ENCODE measurements at regions not wholly inside any gene's neighbourhood (a gene's known extent, or its start where the extent isn't known, plus 50 kb on each side); places are given as distances from the start of the nearest gene placed in this dataset.

GRCh38 chr9:12503606-12504122 lies 189.5 kb upstream of the TYRP1 start:
- Mint-ChIP-seq H3K36me3 (peaks cover 5% of the 10 kb centered on the region), H3K9me3 (peaks cover 25% of the 10 kb centered on the region), H3K27me3 (ENCODE audit: low read depth) (no peaks in the 10 kb centered on the region), H3K4me1 (peaks cover 7% of the 10 kb centered on the region), H3K4me3 (no peak overlapping the region), H3K27ac (no peak overlapping the region)
- TF ChIP-seq CTCF (IDR thresholded peaks at IDR 0.05; ENCODE audit: unreplicated experiment): no peak
- no peak for DNase-seq (ENCODE audit: low spot score in 2 of 2, unreplicated experiment in 2 of 2)

- Mint-ChIP-seq H3K27me3 (ENCODE audit: low read depth) (no peaks in the 10 kb centered on the region), H3K36me3 (peaks cover 3% of the 10 kb centered on the region), H3K27ac (no peak overlapping the region), H3K4me1 (peaks cover 7% of the 10 kb centered on the region), H3K4me3 (no peak overlapping the region), H3K9me3 (peaks cover 25% of the 10 kb centered on the region)
- TF ChIP-seq CTCF (IDR thresholded peaks at IDR 0.05; ENCODE audit: unreplicated experiment): no peak
- no peak for DNase-seq (ENCODE audit: low spot score in 2 of 2, unreplicated experiment in 2 of 2)
These were observed 182.6 kb upstream of the TYRP1 start for GRCh38 chr9:12510551-12510950.

- no peak for DNase-seq (ENCODE audit: low spot score in 2 of 2, unreplicated experiment in 2 of 2)
- Mint-ChIP-seq H3K36me3 (no peaks in the 10 kb centered on the region), H3K27ac (no peak overlapping the region), H3K9me3 (peaks cover 13% of the 10 kb centered on the region), H3K4me3 (no peak overlapping the region), H3K27me3 (ENCODE audit: low read depth) (no peaks in the 10 kb centered on the region), H3K4me1 (peaks cover 15% of the 10 kb centered on the region)
- no peak for TF ChIP-seq CTCF (IDR thresholded peaks at IDR 0.05; ENCODE audit: unreplicated experiment)
These were observed 181.5 kb upstream of the TYRP1 start for GRCh38 chr9:12511726-12512125.

GRCh38 chr9:12516031-12516430 lies 177.2 kb upstream of the TYRP1 start:
- Mint-ChIP-seq H3K4me1 (peaks cover 28% of the 10 kb centered on the region), H3K4me3 (no peak overlapping the region), H3K9me3 (no peaks in the 10 kb centered on the region), H3K36me3 (no peaks in the 10 kb centered on the region), H3K27ac (no peak overlapping the region), H3K27me3 (ENCODE audit: low read depth) (peaks cover 3% of the 10 kb centered on the region)
- no peak for TF ChIP-seq CTCF (IDR thresholded peaks at IDR 0.05; ENCODE audit: unreplicated experiment)
- DNase-seq (ENCODE audit: low spot score in 2 of 2, unreplicated experiment in 2 of 2): no peak

GRCh38 chr9:12516573-12516972 lies 176.6 kb upstream of the TYRP1 start:
- no peak overlapping the region for H3K27ac Mint-ChIP-seq

More at GRCh38 chr9:12516573-12516972, 176.6 kb upstream of the TYRP1 start:
- TF ChIP-seq CTCF (IDR thresholded peaks at IDR 0.05; ENCODE audit: unreplicated experiment): no peak
- Mint-ChIP-seq H3K9me3 (no peaks in the 10 kb centered on the region), H3K36me3 (no peaks in the 10 kb centered on the region), H3K4me1 (peaks cover 28% of the 10 kb centered on the region), H3K4me3 (no peak overlapping the region), H3K27me3 (ENCODE audit: low read depth) (peaks cover 3% of the 10 kb centered on the region)
- DNase-seq (ENCODE audit: low spot score in 2 of 2, unreplicated experiment in 2 of 2): no peak
